SH-SY5Y (cell line): ENCODE measurements at regions not wholly inside any gene's neighbourhood (a gene's known extent, or its start where the extent isn't known, plus 50 kb on each side); places are given as distances from the start of the nearest gene placed in this dataset.

ENCODE experiments used
- GATA2 ChIP-seq: IDR thresholded peaks from 2 replicates; pipeline ENCODE4 v1.6.1; 2011; ENCODE audit warnings: mild to moderate bottlenecking, low read depth, low read length
- GATA3 ChIP-seq: IDR thresholded peaks from 2 replicates; pipeline ENCODE4 v1.6.1; 2011; ENCODE audit warnings: low read depth, mild to moderate bottlenecking, low read length, moderate library complexity

- TF ChIP-seq GATA3 (no peak), GATA2 (no peak)
Measured at GRCh38 chr15:29331669-29332068, 62.0 kb upstream of the NSMCE3 start.
